ENCODE measurements at regions not wholly inside any gene's neighbourhood (a gene's known extent, or its start where the extent isn't known, plus 50 kb on each side); places are given as distances from the start of the nearest gene placed in this dataset.
"Not testable (repeated sequence)": the region's sequence is repeated elsewhere in the genome, so short reads cannot be mapped to it uniquely, and the experiment has no call there.

DNA sequence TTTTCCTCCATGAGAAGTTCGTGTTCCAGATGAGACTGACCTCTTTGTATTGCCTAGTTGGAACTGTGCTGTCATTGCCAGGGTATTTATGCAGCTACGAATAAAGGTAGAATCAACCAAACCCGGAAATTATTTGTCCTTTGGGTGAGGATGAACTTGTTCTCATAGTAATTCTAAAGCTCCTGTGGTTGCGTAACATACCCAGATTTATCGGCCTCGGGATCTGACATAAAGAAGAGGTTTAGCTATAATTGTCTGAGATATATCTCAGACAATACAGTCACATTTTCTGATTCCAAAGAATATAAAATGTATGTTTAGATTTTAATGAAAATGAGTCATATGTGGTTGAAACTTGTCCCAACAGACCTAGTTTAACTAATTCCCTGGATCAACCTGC lies 628.7 kb upstream of the LINC00305 start:
- H3K4me1 ChIP-seq (ENCODE audit: insufficient read depth, low read length), result no peaks in the 10 kb centered on the region
- H3K9me3 ChIP-seq (ENCODE audit: low read length), result no peaks in the 10 kb centered on the region
- H3K27me3 ChIP-seq (ENCODE audit: control insufficient read depth in 1 of 2, insufficient read depth in 2 of 2, low read length in 2 of 2), result no peaks in the 10 kb centered on the region
- no peak overlapping the region for H3K9ac ChIP-seq (ENCODE audit: low read length)
- H3K4me3 ChIP-seq (ENCODE audit: low read depth in 1 of 2, low read length in 2 of 2), result no peak overlapping the region
- H3K27ac ChIP-seq (ENCODE audit: low read depth, low read length), result no peak overlapping the region
- no peaks in the 10 kb centered on the region for H3K36me3 ChIP-seq (ENCODE audit: insufficient read depth, low read length)

DNA sequence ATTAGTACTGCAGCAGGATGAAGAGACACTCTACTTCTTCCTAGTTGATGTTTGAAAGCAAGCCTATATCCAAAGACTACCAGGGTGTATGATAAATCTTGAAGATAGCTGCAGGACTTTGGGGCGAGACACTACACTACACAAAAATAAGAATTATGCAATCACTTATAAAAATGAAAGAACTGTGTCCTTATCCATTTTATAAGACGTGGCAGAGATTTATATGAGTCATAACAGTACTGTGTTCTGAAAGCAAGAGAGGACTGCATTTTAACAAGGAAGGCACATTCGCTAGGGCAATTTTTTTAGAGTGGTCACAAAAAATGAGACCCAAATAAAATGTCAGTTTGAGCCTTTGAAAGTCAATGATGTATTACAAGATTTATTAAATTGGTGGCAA lies 617.0 kb upstream of the LINC00305 start:
- Histone ChIP-seq H3K4me1 (ENCODE audit: insufficient read depth, low read length) (no peaks in the 10 kb centered on the region), H3K4me3 (ENCODE audit: low read depth in 1 of 2, low read length in 2 of 2) (no peak overlapping the region), H3K9ac (ENCODE audit: low read length) (no peak overlapping the region), H3K27me3 (ENCODE audit: control insufficient read depth in 1 of 2, insufficient read depth in 2 of 2, low read length in 2 of 2) (no peaks in the 10 kb centered on the region), H3K36me3 (ENCODE audit: insufficient read depth, low read length) (no peaks in the 10 kb centered on the region), H3K27ac (ENCODE audit: low read depth, low read length) (no peak overlapping the region), H3K9me3 (ENCODE audit: low read length) (no peaks in the 10 kb centered on the region)

DNA sequence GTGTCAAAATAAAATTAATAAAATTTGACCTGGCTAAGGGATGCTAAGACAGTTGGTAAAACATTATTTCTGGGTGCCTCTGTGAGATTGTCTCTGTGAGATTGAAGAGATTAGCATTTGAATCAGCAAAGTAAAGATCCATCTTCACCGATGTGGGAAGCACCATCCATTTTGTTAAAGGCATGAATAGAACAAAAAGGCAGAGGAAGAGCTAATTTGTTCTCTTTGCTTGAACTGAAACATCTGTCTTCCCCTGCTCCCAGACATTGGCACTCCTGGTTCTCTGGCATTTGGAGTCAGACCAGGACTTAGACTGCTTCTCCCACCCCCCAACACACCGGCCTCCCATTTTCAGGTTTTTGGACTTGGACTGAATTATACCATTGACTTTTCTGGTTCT lies 603.8 kb upstream of the LINC00305 start:
- no peaks in the 10 kb centered on the region for H3K9me3 ChIP-seq (ENCODE audit: low read length)
- H3K36me3 ChIP-seq (ENCODE audit: insufficient read depth, low read length), result no peaks in the 10 kb centered on the region
- no peak overlapping the region for H3K27ac ChIP-seq (ENCODE audit: low read depth, low read length)
- no peak overlapping the region for H3K9ac ChIP-seq (ENCODE audit: low read length)
- no peaks in the 10 kb centered on the region for H3K4me1 ChIP-seq (ENCODE audit: insufficient read depth, low read length)
- no peak overlapping the region for H3K4me3 ChIP-seq (ENCODE audit: low read depth in 1 of 2, low read length in 2 of 2)
- H3K27me3 ChIP-seq (ENCODE audit: control insufficient read depth in 1 of 2, insufficient read depth in 2 of 2, low read length in 2 of 2), result no peaks in the 10 kb centered on the region

GRCh38 chr18:64749884-64750283 lies 601.0 kb upstream of the LINC00305 start:
- Histone ChIP-seq H3K36me3 (ENCODE audit: insufficient read depth, low read length) (no peaks in the 10 kb centered on the region), H3K4me3 (ENCODE audit: low read depth in 1 of 2, low read length in 2 of 2) (no peak overlapping the region)

GRCh38 chr18:64747803-64748202 lies 598.9 kb upstream of the LINC00305 start:
- Histone ChIP-seq H3K27me3 (ENCODE audit: control insufficient read depth in 1 of 2, insufficient read depth in 2 of 2, low read length in 2 of 2) (no peaks in the 10 kb centered on the region), H3K4me1 (ENCODE audit: insufficient read depth, low read length) (no peaks in the 10 kb centered on the region), H3K9me3 (ENCODE audit: low read length) (no peaks in the 10 kb centered on the region), H3K27ac (ENCODE audit: low read depth, low read length) (no peak overlapping the region), H3K36me3 (ENCODE audit: insufficient read depth, low read length) (no peaks in the 10 kb centered on the region), H3K9ac (ENCODE audit: low read length) (no peak overlapping the region), H3K4me3 (ENCODE audit: low read depth in 1 of 2, low read length in 2 of 2) (no peak overlapping the region)

More at GRCh38 chr18:64749884-64750283, 601.0 kb upstream of the LINC00305 start:
- H3K4me1 ChIP-seq (ENCODE audit: insufficient read depth, low read length), result no peaks in the 10 kb centered on the region
- no peaks in the 10 kb centered on the region for H3K27me3 ChIP-seq (ENCODE audit: control insufficient read depth in 1 of 2, insufficient read depth in 2 of 2, low read length in 2 of 2)
- H3K9me3 ChIP-seq (ENCODE audit: low read length), result no peaks in the 10 kb centered on the region
- no peak overlapping the region for H3K27ac ChIP-seq (ENCODE audit: low read depth, low read length)
- no peak overlapping the region for H3K9ac ChIP-seq (ENCODE audit: low read length)

DNA sequence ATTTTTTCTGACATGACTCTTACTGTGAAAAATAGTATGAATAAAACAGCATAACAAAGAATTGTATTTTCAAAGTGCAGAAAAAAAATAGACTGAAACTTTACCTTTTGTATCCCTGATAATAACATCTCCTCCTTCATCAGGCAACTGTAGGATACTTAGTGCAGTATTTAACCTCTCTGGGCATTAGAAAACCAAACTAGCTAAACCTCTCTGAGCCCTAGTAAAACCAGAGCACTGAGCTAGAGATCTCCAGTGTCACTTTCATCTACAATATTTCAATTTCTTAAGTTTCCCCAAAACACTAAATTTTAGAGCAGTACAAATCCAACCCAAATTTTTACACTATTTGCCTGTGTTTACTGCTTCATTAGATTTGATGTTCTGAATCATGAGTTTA lies 594.0 kb upstream of the LINC00305 start:
- Histone ChIP-seq H3K27ac (ENCODE audit: low read depth, low read length) (no peak overlapping the region), H3K4me3 (ENCODE audit: low read depth in 1 of 2, low read length in 2 of 2) (no peak overlapping the region), H3K9ac (ENCODE audit: low read length) (no peak overlapping the region), H3K9me3 (ENCODE audit: low read length) (no peaks in the 10 kb centered on the region), H3K36me3 (ENCODE audit: insufficient read depth, low read length) (no peaks in the 10 kb centered on the region), H3K4me1 (ENCODE audit: insufficient read depth, low read length) (no peaks in the 10 kb centered on the region), H3K27me3 (ENCODE audit: control insufficient read depth in 1 of 2, insufficient read depth in 2 of 2, low read length in 2 of 2) (no peaks in the 10 kb centered on the region)

GRCh38 chr18:64734063-64734462 lies 585.2 kb upstream of the LINC00305 start:
- no peak overlapping the region for H3K27ac ChIP-seq (ENCODE audit: low read depth, low read length)
- no peaks in the 10 kb centered on the region for H3K27me3 ChIP-seq (ENCODE audit: control insufficient read depth in 1 of 2, insufficient read depth in 2 of 2, low read length in 2 of 2)
- H3K4me3 ChIP-seq (ENCODE audit: low read depth in 1 of 2, low read length in 2 of 2), result no peak overlapping the region
- H3K4me1 ChIP-seq (ENCODE audit: insufficient read depth, low read length), result no peaks in the 10 kb centered on the region
- H3K36me3 ChIP-seq (ENCODE audit: insufficient read depth, low read length), result no peaks in the 10 kb centered on the region
- H3K9ac ChIP-seq (ENCODE audit: low read length), result no peak overlapping the region
- no peaks in the 10 kb centered on the region for H3K9me3 ChIP-seq (ENCODE audit: low read length)

GRCh38 chr18:64725657-64726056 lies 576.8 kb upstream of the LINC00305 start:
- not testable (repeated sequence) for H3K9ac ChIP-seq (ENCODE audit: low read length); H3K4me1 ChIP-seq (ENCODE audit: insufficient read depth, low read length); H3K36me3 ChIP-seq (ENCODE audit: insufficient read depth, low read length); H3K9me3 ChIP-seq (ENCODE audit: low read length); H3K4me3 ChIP-seq (ENCODE audit: low read depth in 1 of 2, low read length in 2 of 2); H3K27ac ChIP-seq (ENCODE audit: low read depth, low read length); H3K27me3 ChIP-seq (ENCODE audit: control insufficient read depth in 1 of 2, insufficient read depth in 2 of 2, low read length in 2 of 2)

- H3K4me3 ChIP-seq (ENCODE audit: low read depth in 1 of 2, low read length in 2 of 2), result no peak overlapping the region
- H3K36me3 ChIP-seq (ENCODE audit: insufficient read depth, low read length), result no peaks in the 10 kb centered on the region
- H3K9me3 ChIP-seq (ENCODE audit: low read length), result no peaks in the 10 kb centered on the region
- no peak overlapping the region for H3K9ac ChIP-seq (ENCODE audit: low read length)
- no peaks in the 10 kb centered on the region for H3K27me3 ChIP-seq (ENCODE audit: control insufficient read depth in 1 of 2, insufficient read depth in 2 of 2, low read length in 2 of 2)
- no peaks in the 10 kb centered on the region for H3K4me1 ChIP-seq (ENCODE audit: insufficient read depth, low read length)
- H3K27ac ChIP-seq (ENCODE audit: low read depth, low read length), result no peak overlapping the region
Measured at GRCh38 chr18:64720781-64721464, 572.0 kb upstream of the LINC00305 start.

DNA sequence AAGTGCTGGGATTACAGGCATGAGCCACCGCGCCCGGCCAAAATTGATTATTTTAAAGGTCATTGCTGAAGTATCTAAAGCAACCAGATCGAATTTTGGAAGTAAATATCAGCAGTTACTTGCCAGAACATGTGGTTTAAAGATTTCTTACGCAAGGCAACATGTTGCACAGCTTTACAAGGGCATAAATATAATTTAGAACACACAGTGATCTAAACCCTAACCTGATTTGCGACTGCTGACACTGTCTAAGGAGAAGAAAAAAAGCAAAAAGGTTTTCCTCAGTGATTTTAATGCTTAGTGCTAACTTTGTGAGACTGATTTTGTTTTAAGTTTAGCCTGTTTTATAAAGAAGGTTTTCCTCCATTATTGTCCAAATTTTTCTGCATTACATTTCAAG lies 569.9 kb upstream of the LINC00305 start:
- H3K4me3 ChIP-seq (ENCODE audit: low read depth in 1 of 2, low read length in 2 of 2), result no peak overlapping the region

DNA sequence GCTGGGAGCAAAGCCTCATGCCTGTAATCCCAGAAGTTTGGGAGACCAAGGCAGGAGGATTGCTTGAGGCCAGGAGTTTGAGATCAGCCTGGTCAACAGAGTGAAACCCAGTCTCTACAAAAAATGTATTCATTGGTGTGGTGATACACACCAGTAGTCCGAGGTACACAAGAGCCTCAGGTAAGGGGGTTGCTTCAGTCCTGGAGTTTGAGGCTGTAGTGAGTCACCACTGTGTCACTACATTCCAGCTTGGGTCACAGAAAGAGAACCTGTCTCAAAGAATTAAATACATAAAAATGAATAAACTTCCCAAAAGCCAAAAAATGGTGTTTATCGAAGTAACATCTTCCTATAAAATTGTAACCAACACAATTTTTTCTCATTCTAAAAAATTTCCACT lies 568.1 kb upstream of the LINC00305 start:
- H3K36me3 ChIP-seq (ENCODE audit: insufficient read depth, low read length), result no peaks in the 10 kb centered on the region
- no peak overlapping the region for H3K9ac ChIP-seq (ENCODE audit: low read length)
- H3K9me3 ChIP-seq (ENCODE audit: low read length), result no peaks in the 10 kb centered on the region
- H3K27me3 ChIP-seq (ENCODE audit: control insufficient read depth in 1 of 2, insufficient read depth in 2 of 2, low read length in 2 of 2), result no peaks in the 10 kb centered on the region
- H3K4me1 ChIP-seq (ENCODE audit: insufficient read depth, low read length), result no peaks in the 10 kb centered on the region
- H3K27ac ChIP-seq (ENCODE audit: low read depth, low read length), result no peak overlapping the region
- no peak overlapping the region for H3K4me3 ChIP-seq (ENCODE audit: low read depth in 1 of 2, low read length in 2 of 2)

More for the DNA sequence above, 569.9 kb upstream of the LINC00305 start:
- Histone ChIP-seq H3K4me1 (ENCODE audit: insufficient read depth, low read length) (no peaks in the 10 kb centered on the region), H3K9ac (ENCODE audit: low read length) (no peak overlapping the region), H3K9me3 (ENCODE audit: low read length) (no peaks in the 10 kb centered on the region), H3K36me3 (ENCODE audit: insufficient read depth, low read length) (no peaks in the 10 kb centered on the region), H3K27me3 (ENCODE audit: control insufficient read depth in 1 of 2, insufficient read depth in 2 of 2, low read length in 2 of 2) (no peaks in the 10 kb centered on the region), H3K27ac (ENCODE audit: low read depth, low read length) (no peak overlapping the region)

DNA sequence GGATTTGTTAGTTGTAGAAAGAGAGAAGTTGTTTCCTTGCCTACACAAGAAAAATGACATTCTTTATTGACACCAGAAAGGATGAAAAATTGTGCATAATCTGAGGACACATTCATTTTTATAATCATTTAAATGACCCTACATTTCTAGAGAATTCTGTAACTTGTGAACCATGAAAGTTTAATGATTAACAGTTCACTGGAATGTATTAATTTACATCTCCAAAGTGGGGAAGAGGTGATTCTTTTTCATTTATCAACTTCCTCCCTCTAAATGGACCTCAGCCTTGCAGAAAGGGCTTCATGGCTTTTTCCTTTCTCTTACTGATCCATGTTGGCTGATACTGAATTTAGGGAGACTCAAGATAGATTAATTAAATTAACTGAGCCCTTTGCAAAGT lies 565.2 kb upstream of the LINC00305 start:
- H3K36me3 ChIP-seq (ENCODE audit: insufficient read depth, low read length), result no peaks in the 10 kb centered on the region
- H3K9me3 ChIP-seq (ENCODE audit: low read length), result no peaks in the 10 kb centered on the region
- H3K27ac ChIP-seq (ENCODE audit: low read depth, low read length), result no peak overlapping the region
- H3K4me3 ChIP-seq (ENCODE audit: low read depth in 1 of 2, low read length in 2 of 2), result no peak overlapping the region
- H3K4me1 ChIP-seq (ENCODE audit: insufficient read depth, low read length), result no peaks in the 10 kb centered on the region
- H3K27me3 ChIP-seq (ENCODE audit: control insufficient read depth in 1 of 2, insufficient read depth in 2 of 2, low read length in 2 of 2), result no peaks in the 10 kb centered on the region
- no peak overlapping the region for H3K9ac ChIP-seq (ENCODE audit: low read length)

All from muscle layer of colon (tissue), 2 donors.